Fibroblast of lung (primary cell): ENCODE measurements at regions not wholly inside any gene's neighbourhood (a gene's known extent, or its start where the extent isn't known, plus 50 kb on each side); places are given as distances from the start of the nearest gene placed in this dataset.

Experiments
- DNase-seq, 2 donors: peaks; one replicate each; pipeline versions ENCODE4 v3.0.0 to v3.0.0-alpha.2; 2010; ENCODE audit warnings: low read depth in 2 of 2
- H2AFZ ChIP-seq: 2 replicates; pipeline ENCODE4 v1.5.1; 2012; ENCODE audit warnings: low read length, control low read depth, inconsistent platforms
- H3K27ac ChIP-seq: 2 replicates; pipeline ENCODE4 v1.5.1; 2011; ENCODE audit warnings: low read length, control low read depth; ENCODE audit not compliant: insufficient read depth
- H3K27me3 ChIP-seq: 2 replicates; pipeline ENCODE4 v1.5.1; 2011; ENCODE audit warnings: mild to moderate bottlenecking, low read length; ENCODE audit not compliant: control insufficient read depth, insufficient read depth
- H3K36me3 ChIP-seq: 2 replicates; pipeline ENCODE4 v1.5.1; 2011; ENCODE audit warnings: low read length; ENCODE audit not compliant: control insufficient read depth, insufficient read depth
- H3K4me1 ChIP-seq: 2 replicates; pipeline ENCODE4 v1.5.1; 2011; ENCODE audit warnings: low read length; ENCODE audit not compliant: control insufficient read depth, insufficient read depth; ENCODE audit errors: extremely low read depth
- H3K4me2 ChIP-seq: 2 replicates; pipeline ENCODE4 v1.5.1; 2011; ENCODE audit warnings: low read length, control low read depth; ENCODE audit not compliant: insufficient read depth; ENCODE audit errors: extremely low read depth
- H3K4me3 ChIP-seq, 4 experiments: fragments of 200-600 bp in 1 of 4; sonication (generic) in 1 of 4; replicated peaks in 1 of 4; 2 replicates each; pipeline ENCODE4 v1.5.1; 2011 to 2016; ENCODE audit warnings: low read length in 4 of 4, low read depth in 3 of 4, mild to moderate bottlenecking in 3 of 4, control low read depth in 2 of 4, inconsistent platforms in 1 of 4, mixed read lengths in 1 of 4; ENCODE audit not compliant: insufficient read depth in 1 of 4; ENCODE audit errors: control extremely low read depth in 1 of 4
- H3K79me2 ChIP-seq: 2 replicates; pipeline ENCODE4 v1.5.1; 2012; ENCODE audit warnings: mild to moderate bottlenecking, low read length, inconsistent platforms; ENCODE audit not compliant: control insufficient read depth, insufficient read depth
- H3K9ac ChIP-seq: 2 replicates; pipeline ENCODE4 v1.5.1; 2011; ENCODE audit warnings: mild to moderate bottlenecking, low read length, control low read depth; ENCODE audit not compliant: insufficient read depth
- H3K9me3 ChIP-seq: 2 replicates; pipeline ENCODE4 v1.5.1; 2012; ENCODE audit warnings: low read depth, low read length; ENCODE audit not compliant: control insufficient read depth, insufficient read depth
- H4K20me1 ChIP-seq: 2 replicates; pipeline ENCODE4 v1.5.1; 2011; ENCODE audit warnings: low read length; ENCODE audit not compliant: control insufficient read depth, insufficient read depth; ENCODE audit errors: extremely low read depth
- CTCF ChIP-seq, 2 donors: IDR thresholded peaks in 1 of 2; conservative IDR thresholded peaks in 1 of 2; 1 replicate in 1 of 2; 2 replicates in 1 of 2; pipeline ENCODE4 v1.5.1; 2011 to 2012; ENCODE audit warnings: low read length in 2 of 2, control low read depth in 1 of 2, inconsistent platforms in 1 of 2, low read depth in 1 of 2, mild to moderate bottlenecking in 1 of 2
- EZH2 ChIP-seq: IDR thresholded peaks from 2 replicates; pipeline ENCODE4 v1.5.1; 2012; ENCODE audit warnings: low read length, control low read depth, mild to moderate bottlenecking; ENCODE audit errors: missing control alignments

- Histone ChIP-seq H3K4me3 (no peak overlapping the region), H3K4me1 (no peaks in the 10 kb centered on the region)
- TF ChIP-seq EZH2 (no peak), CTCF (conservative IDR thresholded peaks at IDR 0.05 in 1 of 2, IDR thresholded peaks at IDR 0.05 in 1 of 2; ENCODE audit: low read depth in 1 of 2, low read length in 2 of 2) (no peak)
Observed at GRCh38 chr7:155147624-155148023, 77.5 kb downstream of the HTR5A start.

GRCh38 chr7:155153676-155154075 lies 83.6 kb downstream of the HTR5A start:
- Histone ChIP-seq H3K9ac (no peak overlapping the region), H3K79me2 (no peaks in the 10 kb centered on the region), H3K4me1 (no peaks in the 10 kb centered on the region), H2AFZ (no peak overlapping the region), H3K4me2 (no peak overlapping the region), H3K27ac (no peak overlapping the region), H3K4me3 (no peak overlapping the region), H3K36me3 (no peaks in the 10 kb centered on the region), H3K9me3 (no peaks in the 10 kb centered on the region), H4K20me1 (no peaks in the 10 kb centered on the region), H3K27me3 (no peaks in the 10 kb centered on the region)
- DNase-seq = no peak
- TF ChIP-seq EZH2 (no peak), CTCF (conservative IDR thresholded peaks at IDR 0.05 in 1 of 2, IDR thresholded peaks at IDR 0.05 in 1 of 2; ENCODE audit: low read depth in 1 of 2, low read length in 2 of 2) (no peak)

More at GRCh38 chr7:155147624-155148023, 77.5 kb downstream of the HTR5A start:
- no peaks in the 10 kb centered on the region for H3K27me3 ChIP-seq
- H3K9me3 ChIP-seq = no peaks in the 10 kb centered on the region
- no peak overlapping the region for H2AFZ ChIP-seq
- no peak overlapping the region for H3K4me2 ChIP-seq
- no peaks in the 10 kb centered on the region for H3K79me2 ChIP-seq
- H3K9ac ChIP-seq = no peak overlapping the region
- no peaks in the 10 kb centered on the region for H3K36me3 ChIP-seq
- no peak overlapping the region for H3K27ac ChIP-seq
- H4K20me1 ChIP-seq = no peaks in the 10 kb centered on the region
- DNase-seq = no peak

- H3K9me3 ChIP-seq = no peaks in the 10 kb centered on the region
- no peaks in the 10 kb centered on the region for H4K20me1 ChIP-seq
- H2AFZ ChIP-seq = no peak overlapping the region
- DNase-seq = no peak
- no peaks in the 10 kb centered on the region for H3K27me3 ChIP-seq
- no peak overlapping the region for H3K4me3 ChIP-seq
- no peaks in the 10 kb centered on the region for H3K79me2 ChIP-seq
- H3K4me1 ChIP-seq = no peaks in the 10 kb centered on the region
- H3K27ac ChIP-seq = no peak overlapping the region
- H3K9ac ChIP-seq = no peak overlapping the region
- no peaks in the 10 kb centered on the region for H3K36me3 ChIP-seq
- H3K4me2 ChIP-seq = no peak overlapping the region
- TF ChIP-seq EZH2 (no peak), CTCF (conservative IDR thresholded peaks at IDR 0.05 in 1 of 2, IDR thresholded peaks at IDR 0.05 in 1 of 2; ENCODE audit: low read depth in 1 of 2, low read length in 2 of 2) (no peak)
Observed at GRCh38 chr7:155154586-155154985, 84.5 kb downstream of the HTR5A start.
